ENCODE measurements at regions not wholly inside any gene's neighbourhood (a gene's known extent, or its start where the extent isn't known, plus 50 kb on each side); places are given as distances from the start of the nearest gene placed in this dataset.

DNA sequence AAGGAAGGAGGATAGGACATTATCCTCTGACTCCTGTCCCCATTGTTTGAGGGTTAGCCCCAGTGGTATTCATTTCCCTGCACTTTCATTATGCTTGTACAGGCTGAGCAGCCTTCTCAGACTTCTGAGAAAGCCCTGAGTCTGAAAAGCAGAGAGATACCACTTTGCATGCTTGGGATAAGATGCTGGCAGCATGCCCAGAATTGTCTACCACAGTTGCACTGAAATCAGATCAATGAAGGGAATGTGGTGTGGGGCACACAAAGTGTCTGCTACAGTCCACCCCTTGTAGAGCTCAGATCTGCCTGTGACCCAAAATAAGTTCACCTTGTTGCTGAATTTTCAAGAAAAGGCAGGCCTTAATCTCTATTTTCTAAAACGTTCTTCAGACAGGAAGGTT is 160.6 kb downstream of the CCT6B start:
- ATAC-seq (no peak), DNase-seq (no peak)
- H3K9me3 ChIP-seq = no peaks in the 10 kb centered on the region
- intact Hi-C loops (cut with DNase I, micrococcal nuclease) = no loop called here
- no peak overlapping the region for H3K4me3 ChIP-seq
- no peak for TF ChIP-seq CTCF (IDR thresholded peaks at IDR 0.05)
- H3K36me3 ChIP-seq (ENCODE audit: low read depth) = no peaks in the 10 kb centered on the region
- H3K4me1 ChIP-seq (ENCODE audit: low read depth) = no peaks in the 10 kb centered on the region

- no peak for ATAC-seq
- Histone ChIP-seq H3K9me3 (no peaks in the 10 kb centered on the region), H3K4me3 (no peak overlapping the region), H3K4me1 (ENCODE audit: low read depth) (no peaks in the 10 kb centered on the region), H3K36me3 (ENCODE audit: low read depth) (no peaks in the 10 kb centered on the region)
- DNase-seq = no peak
- TF ChIP-seq CTCF (IDR thresholded peaks at IDR 0.05) = no peak
- intact Hi-C loops (cut with DNase I, micrococcal nuclease) = no loop called here
Measured at GRCh38 chr17:34799751-34800150, 161.5 kb downstream of the CCT6B start.

DNA sequence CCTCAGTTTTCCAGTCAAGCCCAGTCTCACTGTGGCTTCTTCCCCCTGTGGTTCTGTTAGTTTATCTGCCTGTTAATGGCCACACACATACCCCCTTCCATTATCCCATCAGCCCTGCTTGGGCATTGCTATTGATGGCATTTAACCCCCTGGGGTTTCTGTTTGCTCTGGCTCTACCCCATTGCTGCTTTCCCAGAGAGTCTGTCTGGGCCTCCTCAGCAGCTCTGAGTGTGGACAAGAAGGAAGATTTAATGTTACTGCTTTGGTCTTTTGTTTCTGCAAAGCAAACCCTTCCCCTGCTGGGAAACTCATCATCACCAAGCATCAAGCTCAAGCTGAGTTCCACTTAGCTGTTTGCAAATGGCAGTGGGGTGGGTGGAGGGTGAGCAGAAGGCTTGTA is 162.7 kb downstream of the CCT6B start:
- intact Hi-C loops (cut with DNase I, micrococcal nuclease) = no loop called here
- no peak for TF ChIP-seq CTCF (IDR thresholded peaks at IDR 0.05)
- H3K36me3 ChIP-seq (ENCODE audit: low read depth) = no peaks in the 10 kb centered on the region
- H3K9me3 ChIP-seq = no peaks in the 10 kb centered on the region
- no peaks in the 10 kb centered on the region for H3K4me1 ChIP-seq (ENCODE audit: low read depth)
- H3K4me3 ChIP-seq = no peak overlapping the region
- no peak for DNase-seq
- ATAC-seq = no peak

- Histone ChIP-seq H3K4me1 (ENCODE audit: low read depth) (no peaks in the 10 kb centered on the region), H3K9me3 (no peaks in the 10 kb centered on the region), H3K4me3 (no peak overlapping the region), H3K36me3 (ENCODE audit: low read depth) (no peaks in the 10 kb centered on the region)
- no peak for TF ChIP-seq CTCF (IDR thresholded peaks at IDR 0.05)
- ATAC-seq = no peak
- intact Hi-C loops (cut with DNase I, micrococcal nuclease) = no loop called here
- DNase-seq = peak in 2 of 3 donors; percentile 22 to 28
Measured at GRCh38 chr17:34797720-34798119, 163.5 kb downstream of the CCT6B start.

- intact Hi-C loops (cut with DNase I, micrococcal nuclease) = no loop called here
- H3K9me3 ChIP-seq = no peaks in the 10 kb centered on the region
- H3K4me1 ChIP-seq (ENCODE audit: low read depth) = no peaks in the 10 kb centered on the region
- H3K36me3 ChIP-seq (ENCODE audit: low read depth) = no peaks in the 10 kb centered on the region
- H3K4me3 ChIP-seq = no peak overlapping the region
- DNase-seq (no peak), ATAC-seq (no peak)
- TF ChIP-seq CTCF (IDR thresholded peaks at IDR 0.05) = no peak
Measured at GRCh38 chr17:34793231-34793908, 167.9 kb downstream of the CCT6B start.

DNA sequence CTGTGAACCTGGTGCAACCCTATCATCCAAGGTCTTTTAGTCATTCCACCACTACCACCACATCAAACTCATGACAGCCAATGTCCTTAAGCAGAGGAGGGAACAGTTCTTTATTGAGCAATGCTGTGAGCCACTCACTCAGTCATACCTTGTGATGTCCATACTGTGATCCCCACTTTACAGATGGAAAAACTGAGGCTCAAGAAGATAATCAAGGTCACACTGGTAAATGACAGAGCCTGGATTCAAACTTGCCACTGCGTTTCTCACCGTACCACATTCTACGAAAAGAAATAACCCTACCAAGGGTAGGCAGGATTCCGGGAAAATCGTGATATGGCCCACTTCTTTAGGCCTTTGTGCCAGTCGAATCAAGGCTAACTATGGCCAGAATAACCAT is 172.6 kb downstream of the CCT6B start:
- no peak for TF ChIP-seq CTCF (IDR thresholded peaks at IDR 0.05)
- ATAC-seq (no peak), DNase-seq (no peak)
- Histone ChIP-seq H3K9me3 (no peaks in the 10 kb centered on the region), H3K4me1 (ENCODE audit: low read depth) (no peaks in the 10 kb centered on the region), H3K36me3 (ENCODE audit: low read depth) (no peaks in the 10 kb centered on the region), H3K4me3 (no peak overlapping the region)
- intact Hi-C loops (cut with DNase I, micrococcal nuclease) = no loop called here
